ENCODE measurements at regions not wholly inside any gene's neighbourhood (a gene's known extent, or its start where the extent isn't known, plus 50 kb on each side); places are given as distances from the start of the nearest gene placed in this dataset.
"Not testable (repeated sequence)": the region's sequence is repeated elsewhere in the genome, so short reads cannot be mapped to it uniquely, and the experiment has no call there.

- Histone ChIP-seq H3K27me3 (ENCODE audit: control insufficient read depth in 2 of 2, insufficient read depth in 2 of 2, low read length in 2 of 2) (peaks cover 0 to 2% of the 10 kb centered on the region in 2 donors), H3K9me3 (ENCODE audit: control insufficient read depth in 2 of 2, low read length in 2 of 2) (no peaks in the 10 kb centered on the region), H3K4me1 (ENCODE audit: control insufficient read depth in 2 of 2, insufficient read depth in 2 of 2, low read length in 2 of 2) (peaks cover 0 to 3% of the 10 kb centered on the region in 2 donors), H3K36me3 (ENCODE audit: control insufficient read depth in 2 of 2, insufficient read depth in 2 of 2, low read length in 2 of 2) (no peaks in the 10 kb centered on the region), H3K27ac (ENCODE audit: low read depth in 2 of 2, low read length in 2 of 2) (no peak overlapping the region), H3K4me3 (ENCODE audit: low read length in 2 of 2) (no peak overlapping the region), H3K9ac (ENCODE audit: low read depth in 1 of 2, low read length in 2 of 2) (no peak overlapping the region)
Measured at GRCh38 chr10:43845121-43845520, 196.4 kb upstream of the ZNF32 start.

- H3K27ac ChIP-seq (ENCODE audit: low read depth in 2 of 2, low read length in 2 of 2), result peak overlapping the region in 1 of 2 donors; percentile 46
Measured at GRCh38 chr10:43844221-43844620, 195.5 kb upstream of the ZNF32 start.

GRCh38 chr10:43843321-43844101 is 194.8 kb upstream of the ZNF32 start:
- Histone ChIP-seq H3K9me3 (ENCODE audit: control insufficient read depth in 2 of 2, low read length in 2 of 2) (no peaks in the 10 kb centered on the region), H3K4me3 (ENCODE audit: low read length in 2 of 2) (no peak overlapping the region), H3K36me3 (ENCODE audit: control insufficient read depth in 2 of 2, insufficient read depth in 2 of 2, low read length in 2 of 2) (no peaks in the 10 kb centered on the region), H3K27ac (ENCODE audit: low read depth in 2 of 2, low read length in 2 of 2) (peak overlapping the region in 1 of 2 donors; percentile 46), H3K9ac (ENCODE audit: low read depth in 1 of 2, low read length in 2 of 2) (no peak overlapping the region), H3K27me3 (ENCODE audit: control insufficient read depth in 2 of 2, insufficient read depth in 2 of 2, low read length in 2 of 2) (peaks cover 0 to 2% of the 10 kb centered on the region in 2 donors), H3K4me1 (ENCODE audit: control insufficient read depth in 2 of 2, insufficient read depth in 2 of 2, low read length in 2 of 2) (peaks cover 0 to 3% of the 10 kb centered on the region in 2 donors)

More at GRCh38 chr10:43844221-43844620, 195.5 kb upstream of the ZNF32 start:
- H3K4me1 ChIP-seq (ENCODE audit: control insufficient read depth in 2 of 2, insufficient read depth in 2 of 2, low read length in 2 of 2), result peaks cover 0 to 3% of the 10 kb centered on the region in 2 donors
- peaks cover 0 to 2% of the 10 kb centered on the region in 2 donors for H3K27me3 ChIP-seq (ENCODE audit: control insufficient read depth in 2 of 2, insufficient read depth in 2 of 2, low read length in 2 of 2)
- H3K4me3 ChIP-seq (ENCODE audit: low read length in 2 of 2), result no peak overlapping the region
- H3K9ac ChIP-seq (ENCODE audit: low read depth in 1 of 2, low read length in 2 of 2), result no peak overlapping the region
- no peaks in the 10 kb centered on the region for H3K9me3 ChIP-seq (ENCODE audit: control insufficient read depth in 2 of 2, low read length in 2 of 2)
- no peaks in the 10 kb centered on the region for H3K36me3 ChIP-seq (ENCODE audit: control insufficient read depth in 2 of 2, insufficient read depth in 2 of 2, low read length in 2 of 2)

- no peak overlapping the region for H3K9ac ChIP-seq (ENCODE audit: low read depth in 1 of 2, low read length in 2 of 2)
Measured at GRCh38 chr10:43842496-43842895, 193.8 kb upstream of the ZNF32 start.

GRCh38 chr10:43842072-43842471 is 193.4 kb upstream of the ZNF32 start:
- Histone ChIP-seq H3K27ac (ENCODE audit: low read depth in 2 of 2, low read length in 2 of 2) (no peak overlapping the region), H3K4me1 (ENCODE audit: control insufficient read depth in 2 of 2, insufficient read depth in 2 of 2, low read length in 2 of 2) (peaks cover 0 to 3% of the 10 kb centered on the region in 2 donors), H3K4me3 (ENCODE audit: low read length in 2 of 2) (no peak overlapping the region), H3K9ac (ENCODE audit: low read depth in 1 of 2, low read length in 2 of 2) (no peak overlapping the region), H3K27me3 (ENCODE audit: control insufficient read depth in 2 of 2, insufficient read depth in 2 of 2, low read length in 2 of 2) (peaks cover 0 to 2% of the 10 kb centered on the region in 2 donors), H3K36me3 (ENCODE audit: control insufficient read depth in 2 of 2, insufficient read depth in 2 of 2, low read length in 2 of 2) (no peaks in the 10 kb centered on the region), H3K9me3 (ENCODE audit: control insufficient read depth in 2 of 2, low read length in 2 of 2) (no peaks in the 10 kb centered on the region)

More at GRCh38 chr10:43842496-43842895, 193.8 kb upstream of the ZNF32 start:
- H3K36me3 ChIP-seq (ENCODE audit: control insufficient read depth in 2 of 2, insufficient read depth in 2 of 2, low read length in 2 of 2), result no peaks in the 10 kb centered on the region
- H3K4me3 ChIP-seq (ENCODE audit: low read length in 2 of 2), result no peak overlapping the region
- peaks cover 0 to 2% of the 10 kb centered on the region in 2 donors for H3K27me3 ChIP-seq (ENCODE audit: control insufficient read depth in 2 of 2, insufficient read depth in 2 of 2, low read length in 2 of 2)
- H3K9me3 ChIP-seq (ENCODE audit: control insufficient read depth in 2 of 2, low read length in 2 of 2), result no peaks in the 10 kb centered on the region
- H3K27ac ChIP-seq (ENCODE audit: low read depth in 2 of 2, low read length in 2 of 2), result no peak overlapping the region
- peaks cover 0 to 3% of the 10 kb centered on the region in 2 donors for H3K4me1 ChIP-seq (ENCODE audit: control insufficient read depth in 2 of 2, insufficient read depth in 2 of 2, low read length in 2 of 2)

- Histone ChIP-seq H3K27me3 (ENCODE audit: control insufficient read depth in 2 of 2, insufficient read depth in 2 of 2, low read length in 2 of 2) (peaks cover 0 to 2% of the 10 kb centered on the region in 2 donors), H3K4me1 (ENCODE audit: control insufficient read depth in 2 of 2, insufficient read depth in 2 of 2, low read length in 2 of 2) (peaks cover 0 to 3% of the 10 kb centered on the region in 2 donors), H3K4me3 (ENCODE audit: low read length in 2 of 2) (no peak overlapping the region), H3K36me3 (ENCODE audit: control insufficient read depth in 2 of 2, insufficient read depth in 2 of 2, low read length in 2 of 2) (no peaks in the 10 kb centered on the region), H3K27ac (ENCODE audit: low read depth in 2 of 2, low read length in 2 of 2) (no peak overlapping the region), H3K9me3 (ENCODE audit: control insufficient read depth in 2 of 2, low read length in 2 of 2) (no peaks in the 10 kb centered on the region), H3K9ac (ENCODE audit: low read depth in 1 of 2, low read length in 2 of 2) (no peak overlapping the region)
Measured at GRCh38 chr10:43839973-43840372, 191.3 kb upstream of the ZNF32 start.

- not testable (repeated sequence) for H3K4me1 ChIP-seq (ENCODE audit: control insufficient read depth in 2 of 2, insufficient read depth in 2 of 2, low read length in 2 of 2); H3K9me3 ChIP-seq (ENCODE audit: control insufficient read depth in 2 of 2, low read length in 2 of 2); H3K27ac ChIP-seq (ENCODE audit: low read depth in 2 of 2, low read length in 2 of 2); H3K27me3 ChIP-seq (ENCODE audit: control insufficient read depth in 2 of 2, insufficient read depth in 2 of 2, low read length in 2 of 2); H3K4me3 ChIP-seq (ENCODE audit: low read length in 2 of 2); H3K36me3 ChIP-seq (ENCODE audit: control insufficient read depth in 2 of 2, insufficient read depth in 2 of 2, low read length in 2 of 2); H3K9ac ChIP-seq (ENCODE audit: low read depth in 1 of 2, low read length in 2 of 2)
Measured at GRCh38 chr10:43834751-43835150, 186.1 kb upstream of the ZNF32 start.

GRCh38 chr10:43827853-43828252 is 179.2 kb upstream of the ZNF32 start:
- H3K27ac ChIP-seq (ENCODE audit: low read depth in 2 of 2, low read length in 2 of 2), result no peak overlapping the region
- H3K9me3 ChIP-seq (ENCODE audit: control insufficient read depth in 2 of 2, low read length in 2 of 2), result no peaks in the 10 kb centered on the region
- H3K4me3 ChIP-seq (ENCODE audit: low read length in 2 of 2), result no peak overlapping the region
- no peaks in the 10 kb centered on the region for H3K27me3 ChIP-seq (ENCODE audit: control insufficient read depth in 2 of 2, insufficient read depth in 2 of 2, low read length in 2 of 2)
- peaks cover 0 to 1% of the 10 kb centered on the region in 2 donors for H3K4me1 ChIP-seq (ENCODE audit: control insufficient read depth in 2 of 2, insufficient read depth in 2 of 2, low read length in 2 of 2)
- H3K36me3 ChIP-seq (ENCODE audit: control insufficient read depth in 2 of 2, insufficient read depth in 2 of 2, low read length in 2 of 2), result no peaks in the 10 kb centered on the region
- H3K9ac ChIP-seq (ENCODE audit: low read depth in 1 of 2, low read length in 2 of 2), result no peak overlapping the region

- H3K4me1 ChIP-seq (ENCODE audit: control insufficient read depth in 2 of 2, insufficient read depth in 2 of 2, low read length in 2 of 2), result peaks cover 0 to 4% of the 10 kb centered on the region in 2 donors
- no peak overlapping the region for H3K27ac ChIP-seq (ENCODE audit: low read depth in 2 of 2, low read length in 2 of 2)
- no peaks in the 10 kb centered on the region for H3K27me3 ChIP-seq (ENCODE audit: control insufficient read depth in 2 of 2, insufficient read depth in 2 of 2, low read length in 2 of 2)
Measured at GRCh38 chr10:43825984-43826383, 177.3 kb upstream of the ZNF32 start.

GRCh38 chr10:43825421-43825820 is 176.7 kb upstream of the ZNF32 start:
- Histone ChIP-seq H3K9me3 (ENCODE audit: control insufficient read depth in 2 of 2, low read length in 2 of 2) (no peaks in the 10 kb centered on the region), H3K9ac (ENCODE audit: low read depth in 1 of 2, low read length in 2 of 2) (no peak overlapping the region), H3K27me3 (ENCODE audit: control insufficient read depth in 2 of 2, insufficient read depth in 2 of 2, low read length in 2 of 2) (no peaks in the 10 kb centered on the region), H3K27ac (ENCODE audit: low read depth in 2 of 2, low read length in 2 of 2) (peak overlapping the region; percentile 14 to 57), H3K4me3 (ENCODE audit: low read length in 2 of 2) (no peak overlapping the region), H3K4me1 (ENCODE audit: control insufficient read depth in 2 of 2, insufficient read depth in 2 of 2, low read length in 2 of 2) (peaks cover 0 to 4% of the 10 kb centered on the region in 2 donors), H3K36me3 (ENCODE audit: control insufficient read depth in 2 of 2, insufficient read depth in 2 of 2, low read length in 2 of 2) (no peaks in the 10 kb centered on the region)

More at GRCh38 chr10:43825984-43826383, 177.3 kb upstream of the ZNF32 start:
- Histone ChIP-seq H3K4me3 (ENCODE audit: low read length in 2 of 2) (no peak overlapping the region), H3K9ac (ENCODE audit: low read depth in 1 of 2, low read length in 2 of 2) (no peak overlapping the region), H3K9me3 (ENCODE audit: control insufficient read depth in 2 of 2, low read length in 2 of 2) (no peaks in the 10 kb centered on the region), H3K36me3 (ENCODE audit: control insufficient read depth in 2 of 2, insufficient read depth in 2 of 2, low read length in 2 of 2) (no peaks in the 10 kb centered on the region)

Data from mucosa of rectum (tissue), 2 donors.